Panc1 (cell line): ENCODE measurements at regions not wholly inside any gene's neighbourhood (a gene's known extent, or its start where the extent isn't known, plus 50 kb on each side); places are given as distances from the start of the nearest gene placed in this dataset.

Experiments used
- ATAC-seq: fragments of 200-7000 bp; cut with Tn5 transposase; 2 replicates; pipeline ENCODE4 v1.9.1; 2020; ENCODE audit warnings: mild to moderate bottlenecking, moderate library complexity
- BruUV-seq: library from RNA; stranded (reverse); fragments of 400-500 nt; replicated peaks from 2 replicates; lab custom pipeline; 2021; lab: Mats Ljungman, UMichigan
- CTCF ChIA-PET: fragments of 300-600 bp; sonication (Branson Sonifier 250); formaldehyde crosslinking; loops from one replicate; lab custom pipeline; 2022; ENCODE audit warnings: antibody characterized with exemption; lab: Charles Lee
- POLR2A ChIA-PET: fragments of 300-600 bp; sonication (Branson Sonifier 250); formaldehyde crosslinking; loops from one replicate; lab custom pipeline; 2022; ENCODE audit warnings: antibody characterized with exemption; lab: Charles Lee
- DNase-seq: peaks from one replicate; pipeline ENCODE4 v3.0.0-alpha.2; 2010; ENCODE audit warnings: low read depth, low spot score
- H3K27ac ChIP-seq: 2 replicates; pipeline ENCODE4 v1.5.1; 2011; ENCODE audit warnings: mild to moderate bottlenecking, low read length, inconsistent platforms
- H3K27me3 ChIP-seq: fragments of 200-500 bp; sonication (Bioruptor generic); 2 replicates; pipeline ENCODE4 v1.6.0; 2014; ENCODE audit warnings: low read length, inconsistent platforms; ENCODE audit not compliant: control insufficient read depth, insufficient read depth
- H3K36me3 ChIP-seq: fragments of 200-500 bp; sonication (Bioruptor generic); 2 replicates; pipeline ENCODE4 v1.5.1; 2014; ENCODE audit warnings: inconsistent platforms, mild to moderate bottlenecking, low read length, moderate library complexity; ENCODE audit not compliant: control insufficient read depth, insufficient read depth
- H3K4me1 ChIP-seq: 2 replicates; pipeline ENCODE4 v1.5.1; 2011; ENCODE audit warnings: inconsistent platforms, mild to moderate bottlenecking, low read length, moderate library complexity; ENCODE audit not compliant: control insufficient read depth, insufficient read depth
- H3K4me3 ChIP-seq, 2 experiments: 2 replicates each; pipeline ENCODE4 v1.5.1; 2011 to 2012; ENCODE audit warnings: low read depth in 2 of 2, low read length in 2 of 2, mild to moderate bottlenecking in 2 of 2, inconsistent platforms in 1 of 2, moderate library complexity in 1 of 2
- H3K9me3 ChIP-seq: fragments of 200-500 bp; sonication (Bioruptor generic); 2 replicates; pipeline ENCODE4 v1.5.1; 2014; ENCODE audit warnings: low read depth, mild to moderate bottlenecking, inconsistent platforms, low read length, moderate library complexity; ENCODE audit not compliant: control insufficient read depth, insufficient read depth
- CTCF ChIP-seq: fragments of 450-650 bp; IDR thresholded peaks from 2 replicates; pipeline ENCODE4 v1.5.1; 2017; ENCODE audit warnings: mild to moderate bottlenecking
- POLR2AphosphoS5 ChIP-seq: IDR thresholded peaks from 2 replicates; pipeline ENCODE4 v1.6.1; 2012; ENCODE audit warnings: mild to moderate bottlenecking, low read depth, low read length, moderate library complexity
- REST ChIP-seq, 2 experiments: IDR thresholded peaks; 2 replicates each; pipeline ENCODE4 v1.6.1; 2011 to 2012; ENCODE audit warnings: low read depth in 2 of 2, control low read depth in 1 of 2, low read length in 1 of 2, mild to moderate bottlenecking in 1 of 2, moderate library complexity in 1 of 2; ENCODE audit not compliant: insufficient read depth in 1 of 2
- SIN3A ChIP-seq: IDR thresholded peaks from 2 replicates; pipeline ENCODE4 v1.6.1; 2012; ENCODE audit warnings: low read depth, mild to moderate bottlenecking, low read length, moderate library complexity, borderline replicate concordance; ENCODE audit not compliant: insufficient read depth
- TCF7L2 ChIP-seq: IDR thresholded peaks from 2 replicates; pipeline ENCODE4 v1.6.1; 2011; ENCODE audit warnings: mild to moderate bottlenecking, low read depth, low read length, inconsistent platforms
- in situ Hi-C: cut with HindIII; loops from 2 replicates; pipeline ENCODE4 v1.10.0; 2016; ENCODE audit warnings: low sequenced_read_pairs, low pct_unique_long_range_greater_than_20kb
- intact Hi-C: fragments of 100-400 bp; cut with micrococcal nuclease; formaldehyde crosslinking; loops from one replicate; pipeline ENCODE4 v1.10.0; 2022; ENCODE audit not compliant: unreplicated experiment

GRCh38 chr4:10380735-10381134 is 76.5 kb downstream of the ZNF518B start:
- no peak for ATAC-seq
- in situ Hi-C loops, result no loop called here
- Histone ChIP-seq H3K36me3 (no peaks in the 10 kb centered on the region), H3K4me1 (no peaks in the 10 kb centered on the region), H3K27ac (no peak overlapping the region), H3K9me3 (no peaks in the 10 kb centered on the region), H3K27me3 (no peaks in the 10 kb centered on the region; the same call in 1 of the 2 replicates), H3K4me3 (no peak overlapping the region)
- no peak for TF ChIP-seq CTCF
- TF ChIP-seq REST (IDR thresholded peaks at IDR 0.05; ENCODE audit: insufficient read depth in 1 of 2, low read depth in 2 of 2, low read length in 1 of 2), result no peak
- TF ChIP-seq SIN3A, result no peak
- no peak for TF ChIP-seq TCF7L2
- no peak for TF ChIP-seq POLR2AphosphoS5
- DNase-seq, result no peak
- CTCF ChIA-PET, result no interaction called here
- intact Hi-C loops, result no loop called here
- BruUV-seq, result no TSS peak
- POLR2A ChIA-PET, result no interaction called here

DNA sequence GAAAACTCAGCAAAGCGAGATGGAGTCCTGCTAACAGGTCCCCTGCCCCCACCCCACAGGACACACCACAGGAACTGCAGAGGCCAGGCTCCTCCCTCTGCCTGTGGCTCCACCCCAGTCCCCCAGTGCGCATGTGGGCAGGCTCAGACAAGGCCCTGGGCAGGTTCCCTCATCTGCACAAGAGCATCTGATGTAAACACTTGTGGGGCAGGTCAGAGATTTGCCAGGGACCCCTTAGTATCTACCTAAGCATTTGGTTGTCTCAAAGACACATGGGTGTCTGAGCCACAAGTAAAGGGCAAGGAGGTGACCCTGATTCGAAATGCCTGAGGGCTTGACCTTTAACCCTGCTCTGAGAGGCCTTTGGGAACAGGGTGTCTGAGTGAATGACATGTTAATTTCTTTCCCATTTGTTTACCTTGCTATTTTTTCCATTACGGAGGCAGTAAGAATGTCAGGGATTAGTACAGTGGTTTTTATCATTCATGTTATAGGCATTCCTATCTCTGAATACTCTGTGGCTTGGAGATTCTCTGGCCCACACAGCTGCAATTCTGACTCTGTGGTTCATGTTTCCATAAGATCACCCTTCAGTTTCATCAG is 85.3 kb downstream of the ZNF518B start:
- Histone ChIP-seq H3K9me3 (no peaks in the 10 kb centered on the region), H3K4me1 (no peaks in the 10 kb centered on the region), H3K4me3 (no peak overlapping the region), H3K27me3 (no peaks in the 10 kb centered on the region; the same call in 1 of the 2 replicates), H3K36me3 (no peaks in the 10 kb centered on the region), H3K27ac (no peak overlapping the region)
- ChIA-PET POLR2A (no interaction called here), CTCF (no interaction called here)
- DNase-seq, result no peak
- TF ChIP-seq POLR2AphosphoS5 (no peak), TCF7L2 (no peak), SIN3A (no peak), REST (IDR thresholded peaks at IDR 0.05; ENCODE audit: insufficient read depth in 1 of 2, low read depth in 2 of 2, low read length in 1 of 2) (no peak), CTCF (no peak)
- in situ Hi-C loops (no loop called here), intact Hi-C loops (no loop called here)
- ATAC-seq, result no peak
- no TSS peak for BruUV-seq
